Endodermal cell (in vitro differentiated cells): ENCODE measurements at regions not wholly inside any gene's neighbourhood (a gene's known extent, or its start where the extent isn't known, plus 50 kb on each side); places are given as distances from the start of the nearest gene placed in this dataset.

Experiments used
- DNase-seq: peaks from one replicate; pipeline ENCODE4 v3.0.0-alpha.2; 2017
- H3K27ac ChIP-seq: 2 replicates; pipeline ENCODE4 v1.5.1; 2013; ENCODE audit warnings: mild to moderate bottlenecking, low read depth, low read length, moderate library complexity
- H3K27me3 ChIP-seq: 2 replicates; pipeline ENCODE4 v1.6.1; 2013; ENCODE audit warnings: mild to moderate bottlenecking, low read length, moderate library complexity; ENCODE audit not compliant: insufficient read depth, control insufficient read depth, poor library complexity, severe bottlenecking
- H3K36me3 ChIP-seq: 2 replicates; pipeline ENCODE4 v1.7.0; 2013; ENCODE audit warnings: mild to moderate bottlenecking, low read length, moderate library complexity; ENCODE audit not compliant: control insufficient read depth, insufficient read depth
- H3K4me1 ChIP-seq: one replicate; pipeline ENCODE4 v1.7.0; 2013; ENCODE audit warnings: low read length; ENCODE audit not compliant: control insufficient read depth, insufficient read depth
- H3K4me3 ChIP-seq: 2 replicates; pipeline ENCODE4 v1.5.1; 2013; ENCODE audit warnings: mild to moderate bottlenecking, low read length, moderate library complexity
- H3K9ac ChIP-seq: 2 replicates; pipeline ENCODE4 v1.6.1; 2013; ENCODE audit warnings: mild to moderate bottlenecking, low read length, moderate library complexity; ENCODE audit not compliant: poor library complexity, severe bottlenecking; ENCODE audit errors: extremely low read depth
- H3K9me3 ChIP-seq: 2 replicates; pipeline ENCODE4 v1.6.1; 2013; ENCODE audit warnings: mild to moderate bottlenecking, low read length, moderate library complexity; ENCODE audit not compliant: control insufficient read depth
- H3K27ac Mint-ChIP-seq: 2 replicates; pipeline ENCODE4 v1.8.0; 2020; ENCODE audit warnings: mixed read lengths
- H3K27me3 Mint-ChIP-seq: 2 replicates; pipeline ENCODE4 v1.8.0; 2021; ENCODE audit warnings: mild to moderate bottlenecking, mixed read lengths; ENCODE audit not compliant: insufficient read depth
- H3K36me3 Mint-ChIP-seq: 2 replicates; pipeline ENCODE4 v1.8.0; 2020; ENCODE audit warnings: low read depth, mixed read lengths
- H3K4me1 Mint-ChIP-seq: 2 replicates; pipeline ENCODE4 v1.8.0; 2020; ENCODE audit warnings: mixed read lengths
- H3K4me3 Mint-ChIP-seq: 2 replicates; pipeline ENCODE4 v1.8.0; 2020; ENCODE audit warnings: mild to moderate bottlenecking, moderate library complexity, mixed read lengths
- H3K9me3 Mint-ChIP-seq: 2 replicates; pipeline ENCODE4 v1.8.0; 2020; ENCODE audit warnings: mild to moderate bottlenecking, mixed read lengths
- WGBS, 2 experiments: methylation state at CpG; one replicate each; pipeline versions ENCODE4 v1.1.5 to v1.1.7; 2013; ENCODE audit warnings: missing lambda C conversion rate in 2 of 2, mixed read lengths in 1 of 2; ENCODE audit not compliant: insufficient coverage in 1 of 2, insufficient read length in 1 of 2; 5-methylcytosine and 5-hydroxymethylcytosine counted together
- TF ChIP-seq, protein P1 (sequence below): fragments of 200-600 bp; sonication (generic); conservative IDR thresholded peaks from 2 replicates; pipeline ENCODE4 v1.5.0; 2021; ENCODE audit warnings: antibody characterized with exemption, mild to moderate bottlenecking

DNA sequence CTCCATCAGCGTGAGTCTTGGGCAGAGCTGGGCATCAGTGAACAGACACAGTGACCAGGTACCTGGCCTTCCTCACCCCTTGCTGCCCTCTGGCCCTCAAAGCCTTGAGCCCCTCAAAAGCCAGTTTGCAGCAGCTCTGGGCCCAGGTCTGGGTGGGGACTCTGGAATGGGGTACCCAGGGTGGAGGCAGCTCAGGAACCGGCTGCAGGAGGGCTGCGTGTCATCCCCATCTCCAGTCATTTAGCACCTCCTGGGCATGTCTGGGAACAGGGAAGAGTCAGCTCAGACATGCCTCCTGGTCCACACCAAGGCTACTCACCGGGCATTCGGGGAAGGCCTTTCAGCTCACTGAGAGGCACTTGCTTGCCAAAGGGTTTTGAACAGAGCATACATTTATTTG is 503.3 kb downstream of the TCERG1L start:
- TF ChIP-seq, protein P1, sequence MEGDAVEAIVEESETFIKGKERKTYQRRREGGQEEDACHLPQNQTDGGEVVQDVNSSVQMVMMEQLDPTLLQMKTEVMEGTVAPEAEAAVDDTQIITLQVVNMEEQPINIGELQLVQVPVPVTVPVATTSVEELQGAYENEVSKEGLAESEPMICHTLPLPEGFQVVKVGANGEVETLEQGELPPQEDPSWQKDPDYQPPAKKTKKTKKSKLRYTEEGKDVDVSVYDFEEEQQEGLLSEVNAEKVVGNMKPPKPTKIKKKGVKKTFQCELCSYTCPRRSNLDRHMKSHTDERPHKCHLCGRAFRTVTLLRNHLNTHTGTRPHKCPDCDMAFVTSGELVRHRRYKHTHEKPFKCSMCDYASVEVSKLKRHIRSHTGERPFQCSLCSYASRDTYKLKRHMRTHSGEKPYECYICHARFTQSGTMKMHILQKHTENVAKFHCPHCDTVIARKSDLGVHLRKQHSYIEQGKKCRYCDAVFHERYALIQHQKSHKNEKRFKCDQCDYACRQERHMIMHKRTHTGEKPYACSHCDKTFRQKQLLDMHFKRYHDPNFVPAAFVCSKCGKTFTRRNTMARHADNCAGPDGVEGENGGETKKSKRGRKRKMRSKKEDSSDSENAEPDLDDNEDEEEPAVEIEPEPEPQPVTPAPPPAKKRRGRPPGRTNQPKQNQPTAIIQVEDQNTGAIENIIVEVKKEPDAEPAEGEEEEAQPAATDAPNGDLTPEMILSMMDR = no peak
- H3K4me3 ChIP-seq = no peak overlapping the region
- H3K9me3 ChIP-seq = no peaks in the 10 kb centered on the region
- no peak overlapping the region for H3K9ac ChIP-seq
- no peaks in the 10 kb centered on the region for H3K4me1 Mint-ChIP-seq
- no peaks in the 10 kb centered on the region for H3K9me3 Mint-ChIP-seq
- no peaks in the 10 kb centered on the region for H3K36me3 Mint-ChIP-seq
- H3K27me3 Mint-ChIP-seq = no peaks in the 10 kb centered on the region
- DNase-seq = peak; percentile 17
- WGBS, 2 experiments = 78 to 83% methylated on average over 5 of the region's 5 CpGs
- no peaks in the 10 kb centered on the region for H3K4me1 ChIP-seq
- no peak overlapping the region for H3K27ac ChIP-seq
- H3K27me3 ChIP-seq = no peaks in the 10 kb centered on the region
- no peaks in the 10 kb centered on the region for H3K36me3 ChIP-seq
- no peak overlapping the region for H3K27ac Mint-ChIP-seq
- H3K4me3 Mint-ChIP-seq = no peak overlapping the region

DNA sequence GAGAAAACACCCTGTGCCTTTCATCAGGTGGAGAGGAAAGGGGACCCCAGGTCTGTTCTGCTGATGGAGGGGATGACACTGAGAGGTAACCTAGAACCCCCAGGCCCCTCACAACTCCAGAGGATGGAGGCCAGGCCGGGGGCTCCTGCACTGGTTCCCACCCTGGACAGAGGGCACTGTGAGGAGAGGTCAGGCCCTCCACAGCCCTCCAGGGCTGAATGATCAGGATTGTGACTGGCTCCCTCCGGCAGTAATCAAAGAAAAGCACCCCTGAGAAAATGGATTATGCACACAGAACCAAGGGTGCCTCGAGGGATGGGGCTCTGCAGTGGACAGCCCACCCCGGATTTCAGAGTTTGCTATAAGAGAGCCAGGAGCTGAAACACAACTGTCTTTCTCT is 502.8 kb downstream of the TCERG1L start:
- H3K4me3 Mint-ChIP-seq = no peak overlapping the region
- TF ChIP-seq, protein P1 = no peak
- H3K4me3 ChIP-seq = no peak overlapping the region
- H3K36me3 Mint-ChIP-seq = no peaks in the 10 kb centered on the region
- H3K4me1 ChIP-seq = no peaks in the 10 kb centered on the region
- no peak overlapping the region for H3K27ac ChIP-seq
- H3K9me3 Mint-ChIP-seq = no peaks in the 10 kb centered on the region
- DNase-seq = peak; percentile 22
- H3K27me3 Mint-ChIP-seq = no peaks in the 10 kb centered on the region
- no peaks in the 10 kb centered on the region for H3K9me3 ChIP-seq
- no peak overlapping the region for H3K9ac ChIP-seq
- no peaks in the 10 kb centered on the region for H3K36me3 ChIP-seq
- 77 to 81% methylated on average over 3 to 4 of the region's 4 CpGs for WGBS, 2 experiments
- H3K27me3 ChIP-seq = no peaks in the 10 kb centered on the region
- H3K27ac Mint-ChIP-seq = no peak overlapping the region
- H3K4me1 Mint-ChIP-seq = no peaks in the 10 kb centered on the region

DNA sequence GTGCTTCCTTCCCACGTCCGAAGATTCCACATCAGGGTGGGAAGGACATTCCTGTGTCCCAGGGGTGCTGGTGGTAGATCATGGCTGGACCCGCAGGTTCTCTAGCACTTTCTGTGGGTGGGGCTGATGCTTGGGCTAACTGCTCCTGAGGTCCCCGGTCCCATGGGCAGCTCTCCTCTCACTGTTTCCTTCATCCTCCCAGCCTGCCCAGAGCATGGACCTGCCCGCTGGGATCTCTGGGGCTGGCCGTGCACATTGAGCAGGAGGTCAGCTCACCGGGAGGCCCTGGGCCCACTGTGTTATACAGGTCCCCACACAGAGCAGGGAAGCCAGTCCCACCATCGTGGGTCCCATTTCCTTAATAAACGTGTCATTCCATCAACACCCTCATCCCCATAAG is 502.3 kb downstream of the TCERG1L start:
- no peaks in the 10 kb centered on the region for H3K9me3 Mint-ChIP-seq
- no peak overlapping the region for H3K27ac ChIP-seq
- no peaks in the 10 kb centered on the region for H3K36me3 ChIP-seq
- H3K27ac Mint-ChIP-seq = no peak overlapping the region
- no peaks in the 10 kb centered on the region for H3K9me3 ChIP-seq
- no peaks in the 10 kb centered on the region for H3K27me3 Mint-ChIP-seq
- H3K36me3 Mint-ChIP-seq = no peaks in the 10 kb centered on the region
- no peaks in the 10 kb centered on the region for H3K27me3 ChIP-seq
- DNase-seq = peak; percentile 31
- H3K4me1 ChIP-seq = no peaks in the 10 kb centered on the region
- 89 to 100% methylated on average over 3 to 9 of the region's 9 CpGs for WGBS, 2 experiments
- TF ChIP-seq, protein P1 = no peak
- no peak overlapping the region for H3K4me3 Mint-ChIP-seq
- H3K4me3 ChIP-seq = no peak overlapping the region
- no peaks in the 10 kb centered on the region for H3K4me1 Mint-ChIP-seq
- no peak overlapping the region for H3K9ac ChIP-seq
